Calu3 (cell line): ENCODE measurements at regions not wholly inside any gene's neighbourhood (a gene's known extent, or its start where the extent isn't known, plus 50 kb on each side); places are given as distances from the start of the nearest gene placed in this dataset.

Source experiments
- BruUV-seq: library from RNA; stranded (reverse); fragments of 400-500 nt; replicated peaks from 2 replicates; lab custom pipeline; 2021; lab: Mats Ljungman, UMichigan
- CTCF ChIA-PET: fragments of 300-600 bp; sonication (Branson Sonifier 250); formaldehyde crosslinking; loops from one replicate; lab custom pipeline; 2022; ENCODE audit warnings: antibody characterized with exemption; lab: Charles Lee
- DNase-seq: peaks from one replicate; pipeline ENCODE4 v3.0.0; 2022
- H3K27ac Mint-ChIP-seq: one replicate; pipeline ENCODE4 v1.8.0; 2022; ENCODE audit warnings: mixed read lengths; ENCODE audit not compliant: unreplicated experiment
- H3K27me3 Mint-ChIP-seq: one replicate; pipeline ENCODE4 v1.8.0; 2022; ENCODE audit warnings: mixed read lengths; ENCODE audit not compliant: unreplicated experiment
- H3K36me3 Mint-ChIP-seq: one replicate; pipeline ENCODE4 v1.8.0; 2022; ENCODE audit warnings: mild to moderate bottlenecking, moderate library complexity, mixed read lengths; ENCODE audit not compliant: insufficient read depth, unreplicated experiment
- H3K4me1 Mint-ChIP-seq: one replicate; pipeline ENCODE4 v1.8.0; 2022; ENCODE audit warnings: mild to moderate bottlenecking, low read depth, mixed read lengths; ENCODE audit not compliant: unreplicated experiment
- H3K4me3 Mint-ChIP-seq: one replicate; pipeline ENCODE4 v1.8.0; 2022; ENCODE audit warnings: mild to moderate bottlenecking, low read depth, moderate library complexity, mixed read lengths; ENCODE audit not compliant: unreplicated experiment
- H3K9me3 Mint-ChIP-seq: one replicate; pipeline ENCODE4 v1.8.0; 2022; ENCODE audit warnings: low read depth, mixed read lengths; ENCODE audit not compliant: unreplicated experiment
- CTCF ChIP-seq: fragments of 200-600 bp; IDR thresholded peaks from one replicate; pipeline ENCODE4 v1.8.0; 2022; ENCODE audit warnings: antibody characterized with exemption; ENCODE audit not compliant: unreplicated experiment
- intact Hi-C: fragments of 100-400 bp; cut with micrococcal nuclease; formaldehyde crosslinking; loops from one replicate; pipeline ENCODE4 v1.10.0; 2022; ENCODE audit not compliant: unreplicated experiment

GRCh38 chr10:129031844-129032150 lies 435.2 kb upstream of the MGMT start:
- no peaks in the 10 kb centered on the region for H3K4me1 Mint-ChIP-seq
- peaks cover 2% of the 10 kb centered on the region for H3K9me3 Mint-ChIP-seq
- H3K27me3 Mint-ChIP-seq: no peaks in the 10 kb centered on the region
- BruUV-seq: no TSS peak
- H3K27ac Mint-ChIP-seq: no peak overlapping the region
- TF ChIP-seq CTCF: no peak
- CTCF ChIA-PET: no interaction called here
- intact Hi-C loops: loop anchor here (10.0 kb wide), 1 partner anchor 943 kb away; no protein-coding TSS in a partner anchor
- no peak for DNase-seq
- no peak overlapping the region for H3K4me3 Mint-ChIP-seq
- H3K36me3 Mint-ChIP-seq: no peaks in the 10 kb centered on the region

- no peak overlapping the region for H3K4me3 Mint-ChIP-seq
- CTCF ChIA-PET: no interaction called here
- no peaks in the 10 kb centered on the region for H3K27me3 Mint-ChIP-seq
- H3K27ac Mint-ChIP-seq: no peak overlapping the region
- H3K4me1 Mint-ChIP-seq: no peaks in the 10 kb centered on the region
- no peak for TF ChIP-seq CTCF
- DNase-seq: no peak
- intact Hi-C loops: loop anchor here (10.0 kb wide), 1 partner anchor 942 kb away; no protein-coding TSS in a partner anchor
- H3K9me3 Mint-ChIP-seq: peaks cover 2% of the 10 kb centered on the region
- no TSS peak for BruUV-seq
- no peaks in the 10 kb centered on the region for H3K36me3 Mint-ChIP-seq
Measured at GRCh38 chr10:129032372-129033313, 434.4 kb upstream of the MGMT start.

- Mint-ChIP-seq H3K27ac (no peak overlapping the region), H3K27me3 (no peaks in the 10 kb centered on the region), H3K36me3 (no peaks in the 10 kb centered on the region), H3K9me3 (peaks cover 2% of the 10 kb centered on the region), H3K4me1 (no peaks in the 10 kb centered on the region), H3K4me3 (no peak overlapping the region)
- no peak for DNase-seq
- BruUV-seq: no TSS peak
- CTCF ChIA-PET: no interaction called here
- intact Hi-C loops: loop anchor here (10.0 kb wide), 1 partner anchor 941 kb away; no protein-coding TSS in a partner anchor
- TF ChIP-seq CTCF: no peak
Measured at GRCh38 chr10:129033340-129033739, 433.7 kb upstream of the MGMT start.

- intact Hi-C loops: loop anchor here (10.0 kb wide), 1 partner anchor 941 kb away; no protein-coding TSS in a partner anchor
- TF ChIP-seq CTCF: no peak
- H3K9me3 Mint-ChIP-seq: peaks cover 2% of the 10 kb centered on the region
- DNase-seq: no peak
- BruUV-seq: no TSS peak
- no peak overlapping the region for H3K27ac Mint-ChIP-seq
- H3K36me3 Mint-ChIP-seq: no peaks in the 10 kb centered on the region
- no peaks in the 10 kb centered on the region for H3K4me1 Mint-ChIP-seq
- H3K4me3 Mint-ChIP-seq: no peak overlapping the region
- H3K27me3 Mint-ChIP-seq: no peaks in the 10 kb centered on the region
- CTCF ChIA-PET: interaction anchor here (0.5 kb wide), 1 partner anchor 820 kb away, joined by 12 read pairs; no protein-coding TSS in a partner anchor
Measured at GRCh38 chr10:129033790-129034272, 433.2 kb upstream of the MGMT start.
